WTC11 (cell line): ENCODE measurements at regions not wholly inside any gene's neighbourhood (a gene's known extent, or its start where the extent isn't known, plus 50 kb on each side); places are given as distances from the start of the nearest gene placed in this dataset.

Experiments used
- ATAC-seq: fragments of 200-7000 bp; cut with Tn5 transposase; 2 replicates; pipeline ENCODE4 v1.10.0; 2021; ENCODE audit warnings: mild to moderate bottlenecking, moderate library complexity
- CTCF ChIA-PET: fragments of 300-600 bp; sonication (Branson Sonifier 250); formaldehyde crosslinking; loops from one replicate; lab custom pipeline; 2021; ENCODE audit warnings: antibody characterized with exemption; lab: Charles Lee
- POLR2A ChIA-PET: fragments of 350-600 bp; sonication (Branson Sonifier 250); formaldehyde crosslinking; loops from one replicate; lab custom pipeline; 2021; ENCODE audit warnings: antibody characterized with exemption; lab: Charles Lee
- DNase-seq: peaks from one replicate; pipeline ENCODE4 v3.0.0; 2021; ENCODE audit warnings: low spot score
- H3K27ac Mint-ChIP-seq: 2 replicates; pipeline ENCODE4 v1.8.0; 2021; ENCODE audit warnings: mixed read lengths
- H3K27me3 Mint-ChIP-seq: 2 replicates; pipeline ENCODE4 v1.8.0; 2021; ENCODE audit warnings: low read depth, mild to moderate bottlenecking, moderate library complexity, mixed read lengths
- H3K36me3 Mint-ChIP-seq: 2 replicates; pipeline ENCODE4 v1.8.0; 2021; ENCODE audit warnings: mixed read lengths
- H3K4me1 Mint-ChIP-seq: 2 replicates; pipeline ENCODE4 v1.8.0; 2022; ENCODE audit warnings: mixed read lengths
- H3K4me3 Mint-ChIP-seq: 2 replicates; pipeline ENCODE4 v1.8.0; 2021; ENCODE audit warnings: mild to moderate bottlenecking, moderate library complexity, mixed read lengths
- H3K9me3 Mint-ChIP-seq: 2 replicates; pipeline ENCODE4 v1.8.0; 2021; ENCODE audit warnings: mixed read lengths
- CTCF ChIP-seq: fragments of 200-600 bp; IDR thresholded peaks from 2 replicates; pipeline ENCODE4 v1.8.0; 2022; ENCODE audit warnings: antibody characterized with exemption
- EMX1 ChIP-seq: fragments of 250-450 bp; sonication (Bioruptor Pico); IDR thresholded peaks from 2 replicates; pipeline ENCODE4 v1.8.0; 2021; ENCODE audit warnings: mild to moderate bottlenecking
- GABPB1 ChIP-seq: sonication (generic); formaldehyde crosslinking; IDR thresholded peaks from 2 replicates; pipeline ENCODE4 v1.8.1; 2023; ENCODE audit warnings: mild to moderate bottlenecking, missing genetic modification reagents
- MXD4 ChIP-seq: fragments of 250-450 bp; sonication (Bioruptor Pico); IDR thresholded peaks from 2 replicates; pipeline ENCODE4 v1.8.0; 2021; ENCODE audit warnings: mild to moderate bottlenecking, moderate library complexity, borderline replicate concordance
- MYBL2 ChIP-seq: sonication (generic); formaldehyde crosslinking; IDR thresholded peaks from 2 replicates; pipeline ENCODE4 v1.8.1; 2023; ENCODE audit warnings: mild to moderate bottlenecking, moderate library complexity, missing genetic modification reagents
- NFATC4 ChIP-seq: fragments of 250-450 bp; sonication (Bioruptor Pico); IDR thresholded peaks from 2 replicates; pipeline ENCODE4 v1.9.0; 2021; ENCODE audit warnings: mild to moderate bottlenecking
- NR1H2 ChIP-seq: sonication (generic); formaldehyde crosslinking; IDR thresholded peaks from 2 replicates; pipeline ENCODE4 v1.9.0; 2021; ENCODE audit warnings: mild to moderate bottlenecking, moderate library complexity, missing genetic modification reagents
- OVOL2 ChIP-seq: fragments of 250-450 bp; sonication (Bioruptor Pico); IDR thresholded peaks from 2 replicates; pipeline ENCODE4 v1.9.0; 2021; ENCODE audit warnings: mild to moderate bottlenecking, borderline replicate concordance
- SOX15 ChIP-seq: fragments of 250-450 bp; sonication (Bioruptor Pico); IDR thresholded peaks from 2 replicates; pipeline ENCODE4 v1.9.0; 2021; ENCODE audit warnings: mild to moderate bottlenecking
- TEAD4 ChIP-seq: sonication (generic); formaldehyde crosslinking; IDR thresholded peaks from 2 replicates; pipeline ENCODE4 v1.8.0; 2022; ENCODE audit warnings: mild to moderate bottlenecking, missing genetic modification reagents
- ZBTB21 ChIP-seq: sonication (generic); formaldehyde crosslinking; IDR thresholded peaks from 2 replicates; pipeline ENCODE4 v1.8.1; 2023; ENCODE audit warnings: mild to moderate bottlenecking, missing genetic modification reagents, borderline replicate concordance
- ZNF396 ChIP-seq: fragments of 250-450 bp; sonication (Bioruptor Pico); IDR thresholded peaks from 2 replicates; pipeline ENCODE4 v1.8.0; 2021; ENCODE audit warnings: mild to moderate bottlenecking, moderate library complexity, borderline replicate concordance
- ZNF512 ChIP-seq: sonication (generic); formaldehyde crosslinking; IDR thresholded peaks from 2 replicates; pipeline ENCODE4 v1.8.1; 2022; ENCODE audit warnings: missing genetic modification reagents, borderline replicate concordance
- ZSCAN18 ChIP-seq: fragments of 250-450 bp; sonication (Bioruptor Pico); IDR thresholded peaks from 2 replicates; pipeline ENCODE4 v2.1.2; 2022; ENCODE audit warnings: mild to moderate bottlenecking, moderate library complexity
- TF ChIP-seq, protein P1 (sequence below): sonication (generic); formaldehyde crosslinking; IDR thresholded peaks from 2 replicates; pipeline ENCODE4 v1.8.0; 2022; ENCODE audit warnings: mild to moderate bottlenecking, missing genetic modification reagents
- TF ChIP-seq, protein P2 (sequence below): sonication (generic); formaldehyde crosslinking; IDR thresholded peaks from 2 replicates; pipeline ENCODE4 v1.8.1; 2023; ENCODE audit warnings: mild to moderate bottlenecking, missing genetic modification reagents
- TF ChIP-seq, protein P3 (sequence below): sonication (generic); formaldehyde crosslinking; IDR thresholded peaks from 2 replicates; pipeline ENCODE4 v1.8.1; 2023; ENCODE audit warnings: mild to moderate bottlenecking, missing genetic modification reagents, moderate library complexity

- POLR2A ChIA-PET: no interaction called here
- Mint-ChIP-seq H3K9me3 (no peaks in the 10 kb centered on the region), H3K4me1 (peaks cover 15% of the 10 kb centered on the region), H3K36me3 (0 out of 2 replicates have a peak, but pooled peaks cover 6% of the 10 kb centered on the region), H3K4me3 (no peak overlapping the region), H3K27ac (no peak overlapping the region), H3K27me3 (no peaks in the 10 kb centered on the region)
- CTCF ChIA-PET: interaction anchor here (1.5 to 2.0 kb wide), 2 partner anchors 12 to 228 kb away, joined by 4 to 12 read pairs; no protein-coding TSS in a partner anchor
- ATAC-seq: no peak
- TF ChIP-seq OVOL2 (CRISPR knock-in tag): no peak
- no peak for TF ChIP-seq ZNF396 (CRISPR knock-in tag)
- no peak for DNase-seq
Measured at GRCh38 chrX:16435399-16435986, 214.5 kb upstream of the S100G start.

DNA sequence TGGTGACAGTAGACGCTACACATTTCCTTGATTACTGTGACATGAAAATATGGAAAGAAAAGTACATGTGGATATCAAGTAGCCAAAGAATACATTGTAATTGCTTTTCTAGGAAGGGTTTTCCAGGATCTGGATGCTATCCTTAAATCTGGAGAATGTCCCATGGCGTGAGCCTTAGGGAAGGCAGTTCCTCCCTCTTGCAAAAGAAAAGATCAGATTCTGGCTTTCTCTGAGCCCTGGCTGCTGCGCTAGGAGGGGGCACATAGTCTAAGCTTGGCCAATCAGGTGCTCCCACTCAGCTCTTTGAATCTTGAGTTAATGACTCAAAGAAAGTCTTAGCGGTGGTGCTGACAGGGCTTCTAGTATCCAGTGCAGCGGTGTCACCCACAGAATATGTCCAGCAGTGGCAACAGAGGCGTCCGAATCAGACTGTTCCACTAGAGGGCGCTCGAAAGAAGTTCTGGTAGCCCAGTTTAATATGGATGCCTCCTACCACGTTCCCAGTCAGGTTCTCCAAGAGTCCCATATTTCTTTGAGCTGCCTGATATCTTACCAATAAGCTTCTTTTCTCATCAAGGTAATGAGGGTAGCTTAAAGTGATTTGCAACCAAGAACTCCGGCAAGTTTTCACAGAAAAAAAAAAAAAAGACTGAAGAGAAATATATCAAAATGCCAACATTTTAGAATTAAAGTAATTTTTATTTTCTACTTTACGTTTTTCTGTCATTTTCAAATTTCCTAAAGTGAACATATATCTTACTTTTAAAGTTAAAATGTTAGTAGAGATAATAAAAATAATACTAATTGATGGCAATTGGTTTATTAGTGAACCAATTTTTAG lies 213.4 kb upstream of the S100G start:
- Mint-ChIP-seq H3K4me1 (peaks cover 15% of the 10 kb centered on the region), H3K27ac (no peak overlapping the region), H3K36me3 (0 out of 2 replicates have a peak, but pooled peaks cover 5% of the 10 kb centered on the region), H3K9me3 (no peaks in the 10 kb centered on the region), H3K27me3 (no peaks in the 10 kb centered on the region), H3K4me3 (no peak overlapping the region)
- POLR2A ChIA-PET: no interaction called here
- CTCF ChIA-PET: interaction anchor here (0.6 to 2.0 kb wide), 10 partner anchors 8 to 620 kb away, joined by 3 to 12 read pairs (median 3); partner anchors contain the start of gene GRPR
- DNase-seq: peak; percentile 73
- TF ChIP-seq, protein P1, sequence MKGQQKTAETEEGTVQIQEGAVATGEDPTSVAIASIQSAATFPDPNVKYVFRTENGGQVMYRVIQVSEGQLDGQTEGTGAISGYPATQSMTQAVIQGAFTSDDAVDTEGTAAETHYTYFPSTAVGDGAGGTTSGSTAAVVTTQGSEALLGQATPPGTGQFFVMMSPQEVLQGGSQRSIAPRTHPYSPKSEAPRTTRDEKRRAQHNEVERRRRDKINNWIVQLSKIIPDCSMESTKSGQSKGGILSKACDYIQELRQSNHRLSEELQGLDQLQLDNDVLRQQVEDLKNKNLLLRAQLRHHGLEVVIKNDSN: no peak
- TF ChIP-seq NR1H2 (CRISPR knock-in tag): no peak
- no peak for TF ChIP-seq SOX15 (CRISPR knock-in tag)
- no peak for TF ChIP-seq MYBL2 (CRISPR knock-in tag)
- peak; percentile 48 for TF ChIP-seq CTCF
- no peak for TF ChIP-seq GABPB1 (CRISPR knock-in tag)
- ATAC-seq: peak; percentile 82

- H3K36me3 Mint-ChIP-seq: peaks cover 14% of the 10 kb centered on the region; the same call in 1 of the 2 replicates
- no peak overlapping the region for H3K27ac Mint-ChIP-seq
- H3K27me3 Mint-ChIP-seq: peaks cover 5% of the 10 kb centered on the region; the same call in 1 of the 2 replicates
- no peak for ATAC-seq
- ChIA-PET POLR2A (no interaction called here), CTCF (no interaction called here)
- peaks cover 22% of the 10 kb centered on the region for H3K4me1 Mint-ChIP-seq
- H3K9me3 Mint-ChIP-seq: peaks cover 7% of the 10 kb centered on the region
- no peak for DNase-seq
- no peak overlapping the region for H3K4me3 Mint-ChIP-seq
- no peak for TF ChIP-seq ZSCAN18
- TF ChIP-seq ZNF512 (CRISPR knock-in tag): no peak
- TF ChIP-seq TEAD4: no peak
- no peak for TF ChIP-seq SOX15 (CRISPR knock-in tag)
- TF ChIP-seq EMX1: no peak
- TF ChIP-seq ZBTB21 (CRISPR knock-in tag): no peak
- no peak for TF ChIP-seq GABPB1 (CRISPR knock-in tag)
- TF ChIP-seq, protein P2, sequence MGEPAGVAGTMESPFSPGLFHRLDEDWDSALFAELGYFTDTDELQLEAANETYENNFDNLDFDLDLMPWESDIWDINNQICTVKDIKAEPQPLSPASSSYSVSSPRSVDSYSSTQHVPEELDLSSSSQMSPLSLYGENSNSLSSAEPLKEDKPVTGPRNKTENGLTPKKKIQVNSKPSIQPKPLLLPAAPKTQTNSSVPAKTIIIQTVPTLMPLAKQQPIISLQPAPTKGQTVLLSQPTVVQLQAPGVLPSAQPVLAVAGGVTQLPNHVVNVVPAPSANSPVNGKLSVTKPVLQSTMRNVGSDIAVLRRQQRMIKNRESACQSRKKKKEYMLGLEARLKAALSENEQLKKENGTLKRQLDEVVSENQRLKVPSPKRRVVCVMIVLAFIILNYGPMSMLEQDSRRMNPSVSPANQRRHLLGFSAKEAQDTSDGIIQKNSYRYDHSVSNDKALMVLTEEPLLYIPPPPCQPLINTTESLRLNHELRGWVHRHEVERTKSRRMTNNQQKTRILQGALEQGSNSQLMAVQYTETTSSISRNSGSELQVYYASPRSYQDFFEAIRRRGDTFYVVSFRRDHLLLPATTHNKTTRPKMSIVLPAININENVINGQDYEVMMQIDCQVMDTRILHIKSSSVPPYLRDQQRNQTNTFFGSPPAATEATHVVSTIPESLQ: no peak
- no peak for TF ChIP-seq NR1H2 (CRISPR knock-in tag)
- TF ChIP-seq, protein P3, sequence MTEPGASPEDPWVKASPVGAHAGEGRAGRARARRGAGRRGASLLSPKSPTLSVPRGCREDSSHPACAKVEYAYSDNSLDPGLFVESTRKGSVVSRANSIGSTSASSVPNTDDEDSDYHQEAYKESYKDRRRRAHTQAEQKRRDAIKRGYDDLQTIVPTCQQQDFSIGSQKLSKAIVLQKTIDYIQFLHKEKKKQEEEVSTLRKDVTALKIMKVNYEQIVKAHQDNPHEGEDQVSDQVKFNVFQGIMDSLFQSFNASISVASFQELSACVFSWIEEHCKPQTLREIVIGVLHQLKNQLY (CRISPR knock-in tag): no peak
- no peak for TF ChIP-seq NFATC4 (CRISPR knock-in tag)
- no peak for TF ChIP-seq MXD4 (CRISPR knock-in tag)
Measured at GRCh38 chrX:16440446-16440845, 209.5 kb upstream of the S100G start.
